Astrocyte (in vitro differentiated cells and primary cell): ENCODE measurements at regions not wholly inside any gene's neighbourhood (a gene's known extent, or its start where the extent isn't known, plus 50 kb on each side); places are given as distances from the start of the nearest gene placed in this dataset.

Experiments used
- EZH2 ChIP-seq: IDR thresholded peaks from 2 replicates; pipeline ENCODE4 v1.6.1; 2012; ENCODE audit warnings: mild to moderate bottlenecking, low read length, inconsistent platforms; ENCODE audit not compliant: insufficient read depth
- TF ChIP-seq, protein P1 (sequence below): IDR thresholded peaks from 2 replicates; pipeline ENCODE4 v1.5.1; 2011; ENCODE audit warnings: low read depth, mild to moderate bottlenecking, inconsistent platforms, low read length, moderate library complexity; ENCODE audit not compliant: insufficient read depth

GRCh38 chr18:71125581-71125980 is 836.7 kb downstream of the SOCS6 start:
- TF ChIP-seq, protein P1, sequence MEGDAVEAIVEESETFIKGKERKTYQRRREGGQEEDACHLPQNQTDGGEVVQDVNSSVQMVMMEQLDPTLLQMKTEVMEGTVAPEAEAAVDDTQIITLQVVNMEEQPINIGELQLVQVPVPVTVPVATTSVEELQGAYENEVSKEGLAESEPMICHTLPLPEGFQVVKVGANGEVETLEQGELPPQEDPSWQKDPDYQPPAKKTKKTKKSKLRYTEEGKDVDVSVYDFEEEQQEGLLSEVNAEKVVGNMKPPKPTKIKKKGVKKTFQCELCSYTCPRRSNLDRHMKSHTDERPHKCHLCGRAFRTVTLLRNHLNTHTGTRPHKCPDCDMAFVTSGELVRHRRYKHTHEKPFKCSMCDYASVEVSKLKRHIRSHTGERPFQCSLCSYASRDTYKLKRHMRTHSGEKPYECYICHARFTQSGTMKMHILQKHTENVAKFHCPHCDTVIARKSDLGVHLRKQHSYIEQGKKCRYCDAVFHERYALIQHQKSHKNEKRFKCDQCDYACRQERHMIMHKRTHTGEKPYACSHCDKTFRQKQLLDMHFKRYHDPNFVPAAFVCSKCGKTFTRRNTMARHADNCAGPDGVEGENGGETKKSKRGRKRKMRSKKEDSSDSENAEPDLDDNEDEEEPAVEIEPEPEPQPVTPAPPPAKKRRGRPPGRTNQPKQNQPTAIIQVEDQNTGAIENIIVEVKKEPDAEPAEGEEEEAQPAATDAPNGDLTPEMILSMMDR: no peak
- no peak for TF ChIP-seq EZH2
